CD4-positive, alpha-beta T cell treated with Interferon gamma for 1 hour (primary cell): ENCODE measurements at regions not wholly inside any gene's neighbourhood (a gene's known extent, or its start where the extent isn't known, plus 50 kb on each side); places are given as distances from the start of the nearest gene placed in this dataset.

Source experiments
- DNase-seq: peaks from one replicate; pipeline ENCODE4 v3.0.0-alpha.2; 2020

GRCh38 chr2:196249860-196250259 is 78.5 kb upstream of the STK17B start:
- no peak for DNase-seq

DNA sequence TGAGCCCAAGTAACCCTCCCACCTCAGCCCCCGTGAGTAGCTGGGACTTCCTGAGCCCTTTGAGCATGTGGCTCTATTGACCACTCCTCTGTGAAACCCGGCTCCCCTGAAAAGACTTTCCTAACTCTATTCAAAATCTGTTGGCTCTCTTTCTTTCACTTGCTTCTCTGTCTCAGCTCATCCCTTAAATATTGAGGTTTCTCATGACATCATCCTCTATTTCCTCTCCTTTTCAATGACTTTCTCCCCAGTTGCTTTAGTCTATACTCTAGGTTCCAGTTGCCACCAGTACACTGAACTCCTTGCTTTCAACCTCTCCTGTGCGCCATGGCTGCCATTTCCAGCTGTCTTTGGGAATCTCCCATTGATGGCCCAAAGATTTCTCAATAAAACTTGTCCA is 79.8 kb upstream of the STK17B start:
- no peak for DNase-seq

- no peak for DNase-seq
Observed at GRCh38 chr2:196252408-196253115, 81.2 kb upstream of the STK17B start.

DNA sequence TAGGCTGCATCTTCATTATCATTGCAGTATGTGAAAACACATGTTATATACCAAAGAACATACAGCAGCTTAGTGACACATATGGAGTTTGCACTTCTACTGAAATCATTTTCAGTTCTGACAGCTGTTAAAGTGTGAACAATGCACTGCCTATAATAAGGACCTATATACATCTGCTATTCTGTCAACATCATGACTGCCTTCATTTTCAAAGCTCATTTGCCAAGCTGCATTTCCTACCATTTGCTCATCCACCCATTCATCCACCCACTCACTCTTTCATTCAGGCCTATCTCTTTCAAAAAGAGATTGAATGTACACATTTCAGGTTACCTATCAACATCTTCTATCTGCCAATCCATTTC is 81.7 kb upstream of the STK17B start:
- DNase-seq: no peak

DNA sequence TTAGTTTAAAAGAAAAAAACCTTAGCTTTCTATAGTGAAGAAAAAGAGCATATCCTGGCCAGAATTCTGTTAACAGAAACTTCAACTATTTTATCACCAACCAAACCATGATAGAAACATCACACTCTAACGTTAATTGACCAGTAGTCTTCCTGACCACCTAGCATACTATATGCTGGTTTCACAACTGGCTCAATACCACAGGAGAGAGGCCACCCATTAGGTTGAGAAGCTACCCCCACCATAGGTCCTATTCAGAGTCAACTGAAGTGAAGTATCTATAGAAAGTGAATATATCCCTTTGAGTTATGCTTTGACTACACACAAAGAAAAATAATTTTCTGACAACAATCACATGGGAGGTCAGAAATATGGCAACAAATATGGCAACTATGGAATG is 85.2 kb upstream of the STK17B start:
- DNase-seq: no peak

GRCh38 chr2:196257086-196257485 is 85.7 kb upstream of the STK17B start:
- no peak for DNase-seq

DNA sequence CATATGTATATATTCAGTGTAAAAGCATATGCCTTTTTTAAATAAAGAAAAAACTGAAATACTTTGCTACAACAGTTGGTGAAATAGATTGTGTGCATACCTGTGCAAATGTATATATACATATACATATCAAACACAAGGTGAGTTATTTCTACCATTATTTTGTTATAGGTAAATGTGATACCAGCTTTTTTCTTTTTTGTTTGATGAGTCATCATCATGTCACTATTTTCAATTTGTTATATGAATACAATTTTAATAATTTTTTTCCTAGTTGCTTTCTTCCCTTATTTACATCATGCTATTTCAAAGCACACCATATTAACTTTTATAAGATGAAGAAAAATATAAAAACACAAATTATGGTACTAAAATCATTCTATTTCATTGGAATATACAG is 87.0 kb upstream of the STK17B start:
- DNase-seq: no peak

- no peak for DNase-seq
Observed at GRCh38 chr2:196259507-196260481, 88.4 kb upstream of the STK17B start.

- DNase-seq: no peak
Observed at GRCh38 chr2:196260546-196260945, 89.2 kb upstream of the STK17B start.

- no peak for DNase-seq
Observed at GRCh38 chr2:196262606-196263005, 91.2 kb upstream of the STK17B start.

DNA sequence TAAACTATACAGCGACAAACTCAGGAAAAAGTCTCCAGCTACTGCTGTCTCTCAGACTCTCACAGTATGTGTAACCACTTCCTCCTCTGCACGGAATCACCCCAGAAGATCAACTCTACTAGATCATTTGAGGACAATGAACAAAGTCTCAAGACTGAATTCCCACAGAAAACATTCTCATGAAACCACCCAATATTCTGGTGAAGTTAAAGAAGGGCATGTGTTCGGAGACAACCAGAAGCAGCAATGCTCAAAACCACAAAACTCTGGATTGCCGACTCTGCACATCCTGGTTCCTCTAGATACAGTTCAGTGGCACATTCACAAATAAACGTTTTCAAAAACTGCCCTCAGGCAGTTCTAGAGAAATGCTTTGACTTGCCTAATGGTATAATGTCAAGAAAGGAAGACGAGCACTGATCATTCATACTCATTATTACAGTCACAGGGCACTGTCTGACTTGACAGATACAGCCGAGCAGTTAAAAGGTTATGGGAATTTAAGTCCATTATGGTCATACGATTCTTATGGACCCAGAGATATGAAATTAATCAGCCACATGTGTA is 91.9 kb upstream of the STK17B start:
- DNase-seq: peak; percentile 19

DNA sequence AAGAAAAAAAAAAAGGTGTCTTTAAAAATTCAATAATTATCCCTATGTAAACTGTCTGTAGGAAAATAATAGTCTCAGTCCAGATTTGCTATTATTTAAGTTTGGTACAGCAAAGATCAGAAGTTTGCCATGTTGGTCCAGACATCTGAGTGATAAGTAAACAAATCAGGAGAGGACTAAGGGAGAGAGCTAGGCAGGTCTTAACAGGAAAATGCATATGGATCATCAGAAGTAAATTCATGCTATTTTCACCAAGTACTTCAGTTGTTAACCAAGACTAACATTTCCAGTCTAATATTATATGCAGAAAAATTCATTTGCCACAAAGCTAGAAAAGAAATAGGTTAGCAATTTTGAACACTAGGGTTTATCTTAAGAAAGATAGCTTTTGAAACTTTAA is 95.0 kb upstream of the STK17B start:
- no peak for DNase-seq

DNA sequence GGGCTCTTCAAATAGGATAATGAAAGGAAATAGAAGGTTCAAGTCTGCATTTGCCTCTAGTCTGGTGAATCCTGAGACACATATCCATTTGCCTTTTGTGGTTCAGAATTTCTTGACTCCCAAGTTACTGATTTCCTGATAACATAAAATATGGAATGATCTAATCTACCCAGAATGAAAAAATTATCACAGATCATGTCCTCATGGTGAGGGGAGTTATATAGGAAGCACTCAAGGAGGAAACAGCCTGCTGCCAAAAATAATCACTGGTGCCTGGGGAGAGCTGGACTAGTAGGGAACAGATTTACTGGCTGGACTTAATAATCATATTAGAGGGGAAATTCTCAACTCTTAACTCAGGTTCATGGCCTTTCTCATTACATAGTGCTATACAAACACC is 95.5 kb upstream of the STK17B start:
- no peak for DNase-seq

DNA sequence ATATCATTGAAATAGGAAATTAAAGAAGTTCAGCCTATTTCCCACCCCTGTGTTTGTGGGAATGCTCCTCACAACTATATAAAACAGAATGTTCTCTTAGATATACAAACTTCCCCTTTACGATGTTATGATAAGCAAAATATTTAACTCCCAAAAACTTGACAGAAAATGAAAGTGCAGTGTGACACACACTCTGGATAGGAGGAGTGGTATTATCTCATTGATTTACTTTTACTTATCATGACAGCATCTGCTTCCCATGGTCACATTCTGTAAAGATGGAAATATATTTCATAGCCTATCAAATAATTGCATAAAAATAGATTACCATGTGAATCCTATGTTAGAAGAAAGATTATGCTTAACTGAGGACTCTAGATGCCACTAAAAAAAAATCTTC is 96.6 kb upstream of the STK17B start:
- no peak for DNase-seq

- no peak for DNase-seq
Observed at GRCh38 chr2:196268538-196269338, 97.4 kb upstream of the STK17B start.

- DNase-seq: no peak
Observed at GRCh38 chr2:196271795-196272194, 100.4 kb upstream of the STK17B start.

GRCh38 chr2:196274387-196274809 is 103.0 kb upstream of the STK17B start:
- DNase-seq: peak; percentile 15

DNA sequence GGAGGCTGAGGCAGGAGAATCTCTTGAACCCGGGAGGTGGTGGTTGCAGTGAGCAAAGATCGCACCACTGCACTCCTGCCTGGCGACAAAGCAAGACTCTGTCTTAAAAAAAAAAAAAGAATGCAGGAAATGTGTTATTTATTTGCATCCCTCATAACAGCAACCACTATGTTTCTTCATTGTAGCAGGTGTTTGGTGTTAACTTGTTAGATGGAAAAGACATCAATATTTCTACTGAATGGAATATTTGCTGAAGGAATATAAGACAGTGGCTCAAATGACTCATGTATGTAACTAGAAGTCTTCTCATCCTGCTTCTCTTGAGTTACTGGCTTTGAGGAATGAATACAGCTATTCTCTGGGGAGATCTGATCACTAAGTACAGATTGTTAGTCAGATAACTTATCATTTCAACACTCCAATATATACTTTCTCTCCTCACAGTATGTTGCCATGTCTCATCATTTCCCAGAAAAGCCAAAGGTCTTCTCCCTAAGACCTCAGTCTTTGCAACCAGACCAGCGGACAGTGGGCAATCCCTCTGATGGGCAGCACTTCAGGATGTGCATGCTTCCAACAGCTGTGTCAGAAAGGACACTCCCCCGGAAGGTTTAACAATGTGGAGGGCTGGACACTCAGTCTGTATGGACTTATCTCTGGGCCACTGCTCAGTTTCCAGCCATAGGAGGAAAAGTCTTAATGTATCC is 104.4 kb upstream of the STK17B start:
- no peak for DNase-seq

- DNase-seq: no peak
Observed at GRCh38 chr2:196276421-196276820, 105.0 kb upstream of the STK17B start.

DNA sequence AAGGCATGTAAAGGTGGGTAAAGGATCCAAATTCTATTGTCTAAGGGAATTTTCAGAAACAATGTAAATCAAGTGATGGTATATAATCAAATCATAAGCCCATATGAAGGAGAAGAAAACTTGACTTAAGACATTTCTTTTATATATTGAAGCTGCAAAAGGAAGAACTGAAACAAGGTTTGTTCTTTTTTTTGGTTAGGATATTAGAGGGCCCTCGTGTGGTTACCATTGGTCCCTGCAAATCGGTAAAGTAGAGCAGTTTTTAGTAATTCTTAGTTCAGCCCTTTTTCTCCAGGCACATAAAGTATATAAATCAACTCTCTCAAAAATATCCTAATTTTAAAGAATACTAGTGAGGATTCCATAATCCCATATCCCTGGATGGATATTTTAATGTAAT is 105.6 kb upstream of the STK17B start:
- DNase-seq: no peak

DNA sequence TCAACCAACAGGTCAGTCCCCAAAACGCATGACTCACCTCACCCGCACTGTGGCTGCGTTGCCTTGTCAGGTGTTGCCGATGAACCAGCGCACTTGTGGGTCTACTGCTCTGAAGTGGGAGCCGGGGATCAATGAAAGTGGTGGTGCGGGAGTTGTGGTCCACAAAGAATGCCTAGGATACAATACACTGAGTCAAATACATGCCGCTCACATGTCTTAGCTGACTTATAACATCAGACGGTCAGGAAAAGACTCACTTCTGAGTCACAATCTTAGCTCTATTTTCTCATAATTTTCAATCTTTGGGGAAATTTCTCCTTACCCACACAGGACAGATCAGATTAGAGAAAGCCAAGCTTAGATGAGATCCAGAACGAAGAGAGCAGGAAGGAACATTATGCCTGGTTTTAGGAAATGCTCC is 107.1 kb upstream of the STK17B start:
- no peak for DNase-seq

DNA sequence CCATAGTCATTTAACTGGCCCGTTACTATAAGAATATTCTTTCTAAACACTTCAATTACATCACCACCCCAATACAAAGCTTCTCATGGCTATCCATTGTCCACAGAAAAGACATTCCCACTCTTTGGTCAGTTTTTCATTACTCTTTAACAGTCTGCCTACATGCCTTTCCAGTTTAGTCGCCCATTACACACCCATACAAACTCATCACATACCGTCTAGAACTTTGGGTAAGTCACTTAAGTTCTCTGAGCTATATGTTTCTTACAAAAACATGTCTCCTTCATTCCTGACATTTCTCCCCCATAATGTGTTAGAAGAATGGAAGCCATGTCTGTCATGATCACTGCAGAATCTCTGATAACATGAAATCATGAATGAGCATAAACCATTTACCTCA is 108.2 kb upstream of the STK17B start:
- no peak for DNase-seq
